HG03575 (cell line): ENCODE measurements at regions not wholly inside any gene's neighbourhood (a gene's known extent, or its start where the extent isn't known, plus 50 kb on each side); places are given as distances from the start of the nearest gene placed in this dataset.

Experiments
- ATAC-seq: cut with Tn5 transposase; IDR thresholded peaks from one replicate; pipeline ENCODE4 v1.9.1; 2021; ENCODE audit not compliant: unreplicated experiment, insufficient number of reproducible peaks, low FRiP score; ENCODE audit errors: extremely low read depth

- no peak for ATAC-seq
These were observed 701.4 kb downstream of the FGF9 start for GRCh38 chr13:22372261-22372660.

DNA sequence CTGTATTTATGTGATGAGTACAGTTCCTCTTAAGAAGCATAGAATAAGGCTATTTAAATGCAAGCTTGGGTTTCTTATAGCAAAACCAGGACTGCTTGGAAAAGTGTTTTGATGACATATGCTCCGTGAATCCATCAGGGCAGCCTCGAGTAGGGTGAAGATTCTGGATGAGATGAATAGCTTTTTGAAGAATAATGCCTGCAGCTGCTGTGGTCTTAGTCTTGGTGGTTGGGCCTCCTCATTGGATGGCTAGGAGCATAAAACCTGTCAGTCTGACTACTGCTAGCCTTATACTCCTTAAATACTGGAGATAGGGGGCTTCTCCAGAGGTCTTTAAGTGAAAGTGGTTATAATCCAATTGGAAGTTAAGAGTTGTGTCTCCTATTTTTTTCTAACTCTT, 704.3 kb downstream of the FGF9 start:
- no peak for ATAC-seq

GRCh38 chr13:22387899-22388298, 717.0 kb downstream of the FGF9 start:
- no peak for ATAC-seq

GRCh38 chr13:22399801-22400420, 729.0 kb downstream of the FGF9 start:
- no peak for ATAC-seq

DNA sequence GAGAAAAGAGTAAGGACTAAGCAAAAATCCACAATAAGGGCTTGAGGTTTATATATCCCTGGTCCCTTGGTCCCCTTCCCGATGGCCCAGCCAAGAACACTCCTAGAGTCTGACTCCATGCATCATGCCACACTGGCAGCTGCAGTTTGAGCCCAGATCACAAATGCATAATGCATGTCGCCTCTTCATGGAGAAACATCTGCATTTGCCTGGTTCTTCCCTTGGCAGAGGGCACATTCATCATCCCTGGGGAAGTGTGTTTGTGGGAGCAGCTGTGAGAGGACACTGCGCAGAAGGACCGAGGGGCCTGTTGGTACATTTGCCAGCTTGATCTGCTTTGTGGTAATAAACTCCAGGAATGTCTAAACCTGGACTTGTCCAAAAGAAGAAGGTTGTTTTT, 731.8 kb downstream of the FGF9 start:
- no peak for ATAC-seq

GRCh38 chr13:22403144-22403543, 732.3 kb downstream of the FGF9 start:
- ATAC-seq = no peak

- ATAC-seq = no peak
These were observed 735.0 kb downstream of the FGF9 start for GRCh38 chr13:22405891-22406290.

DNA sequence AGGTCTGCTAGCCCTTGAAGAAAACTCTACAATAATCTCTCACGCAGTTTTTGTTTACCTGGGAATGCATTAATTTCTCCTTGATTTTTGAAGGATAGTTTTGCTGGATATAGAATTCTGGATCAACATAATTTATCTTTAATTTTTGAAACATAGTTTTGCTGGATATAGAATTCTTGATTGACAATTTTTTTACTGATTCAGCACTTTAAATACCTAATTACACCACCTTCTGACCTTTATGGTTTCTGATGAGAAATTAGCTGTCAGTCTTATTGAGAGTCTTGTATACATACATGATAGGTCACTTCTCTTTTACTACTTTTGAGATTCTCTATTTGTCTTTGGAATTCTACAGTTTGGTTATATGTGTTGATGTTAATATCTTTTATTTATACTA, 741.6 kb downstream of the FGF9 start:
- no peak for ATAC-seq

- no peak for ATAC-seq
These were observed 751.1 kb downstream of the FGF9 start for GRCh38 chr13:22422023-22422422.

DNA sequence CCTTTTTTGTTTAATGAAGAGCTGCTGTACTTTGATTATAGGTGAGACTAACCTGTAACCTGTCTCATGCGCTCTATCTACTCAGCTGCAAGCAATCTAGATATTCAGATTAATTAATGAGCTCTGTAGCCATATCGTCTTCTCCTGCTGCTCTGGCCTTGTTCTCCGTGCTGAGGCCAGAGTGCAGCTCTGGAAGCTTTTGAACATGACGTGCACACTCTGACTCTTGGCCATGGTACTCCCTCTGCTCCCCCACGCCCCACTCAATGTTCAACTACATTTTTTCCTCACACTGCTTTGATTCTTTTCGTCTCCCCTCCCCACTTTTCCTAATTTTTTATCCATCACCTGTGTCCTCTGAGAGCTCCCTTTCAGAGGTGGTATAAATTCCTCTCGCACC, 751.8 kb downstream of the FGF9 start:
- no peak for ATAC-seq

DNA sequence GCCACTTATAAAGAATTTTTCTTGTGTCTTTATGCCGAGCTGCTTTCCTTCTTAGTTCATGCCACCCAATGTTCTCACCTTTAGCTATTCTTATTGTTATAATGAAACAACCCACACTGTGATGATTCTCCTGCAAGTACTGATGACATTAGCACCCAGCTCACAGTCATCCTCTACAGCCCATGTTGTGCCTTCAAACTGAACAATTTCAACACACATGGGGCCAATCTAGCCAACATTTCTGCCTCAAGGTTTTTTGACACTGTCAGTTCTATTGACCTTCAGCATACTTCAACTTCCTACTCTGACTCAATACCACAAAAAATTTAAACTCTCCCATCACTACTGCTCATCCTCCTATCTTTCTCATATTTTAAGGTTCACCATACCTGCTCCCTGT, 752.4 kb downstream of the FGF9 start:
- ATAC-seq = no peak

DNA sequence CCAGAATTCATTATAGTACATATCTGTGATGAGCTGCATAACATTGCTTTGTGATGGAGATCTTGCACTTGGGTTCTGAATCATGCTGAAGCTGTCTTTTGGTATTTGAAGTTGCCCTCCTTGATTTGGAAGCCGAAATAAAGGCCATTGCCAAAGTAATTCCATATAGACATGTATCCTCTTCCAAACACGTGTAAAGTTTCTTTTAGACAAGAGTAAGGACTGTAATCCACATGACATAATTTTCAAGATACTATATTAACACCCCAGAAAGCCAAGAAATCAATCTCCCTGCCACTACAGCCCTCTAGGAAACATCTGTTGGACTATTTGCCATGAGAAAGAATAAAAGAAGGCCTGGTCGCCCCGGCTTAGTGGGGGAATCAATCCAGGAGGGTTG, 754.2 kb downstream of the FGF9 start:
- ATAC-seq = no peak

- ATAC-seq = no peak
These were observed 753.7 kb upstream of the SGCG start for GRCh38 chr13:22427066-22427465.

- ATAC-seq = no peak
These were observed 753.0 kb upstream of the SGCG start for GRCh38 chr13:22427783-22428182.

GRCh38 chr13:22428188-22428828, 752.5 kb upstream of the SGCG start:
- ATAC-seq = no peak

GRCh38 chr13:22432690-22433089, 748.1 kb upstream of the SGCG start:
- no peak for ATAC-seq

GRCh38 chr13:22447132-22447886, 733.5 kb upstream of the SGCG start:
- ATAC-seq = no peak

- ATAC-seq = no peak
These were observed 731.5 kb upstream of the SGCG start for GRCh38 chr13:22449251-22449650.

GRCh38 chr13:22451327-22451741, 729.4 kb upstream of the SGCG start:
- ATAC-seq = no peak

DNA sequence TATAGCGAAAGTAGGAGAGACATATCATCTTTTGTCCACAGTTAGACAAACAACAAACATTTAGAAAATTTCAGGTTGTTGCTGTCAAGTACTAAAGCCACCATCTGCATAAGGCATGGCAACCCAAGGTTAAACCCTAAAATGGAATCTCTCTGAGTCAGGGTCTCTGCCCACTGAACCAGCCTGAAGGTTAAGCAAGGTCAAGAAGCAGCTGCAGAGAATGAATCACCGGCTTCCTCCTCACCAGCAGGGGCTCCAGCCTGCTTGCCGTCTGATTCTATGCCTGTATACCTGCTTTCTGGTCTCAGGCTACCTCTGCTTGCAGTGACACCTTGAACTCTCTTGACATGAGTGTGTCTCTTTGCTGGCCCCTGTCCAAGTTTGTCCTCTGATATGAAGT, 726.2 kb upstream of the SGCG start:
- ATAC-seq = no peak
